ENCODE measurements at regions not wholly inside any gene's neighbourhood (a gene's known extent, or its start where the extent isn't known, plus 50 kb on each side); places are given as distances from the start of the nearest gene placed in this dataset.

- intact Hi-C loops (cut with micrococcal nuclease): no loop called here
- H2AFZ ChIP-seq (ENCODE audit: insufficient read depth, low read depth, low read length, poor library complexity, severe bottlenecking): no peak overlapping the region
- peaks cover 17% of the 10 kb centered on the region for H3K27me3 Mint-ChIP-seq
- no peak overlapping the region for H3K4me3 ChIP-seq (ENCODE audit: control extremely low read depth in 1 of 5, extremely low read depth in 1 of 5, insufficient read depth in 1 of 5, low read depth in 2 of 5, low read length in 4 of 5)
- DNase-seq (no peak), ATAC-seq (ENCODE audit: low read depth) (no peak)
- no peak overlapping the region for H3K4me2 ChIP-seq (replicated peaks; ENCODE audit: low read depth, low read length, poor library complexity, severe bottlenecking)
- no peak overlapping the region for H3K27ac ChIP-seq (ENCODE audit: low read length in 2 of 2)
- ChIA-PET POLR2A (no interaction called here), CTCF (no interaction called here)
- no peak overlapping the region for H3K4me3 Mint-ChIP-seq
- WGBS (ENCODE audit: insufficient coverage): no CpG with 5 or more reads among the region's 1 CpG
- H3K79me2 ChIP-seq (ENCODE audit: control insufficient read depth, insufficient read depth, low read length): no peaks in the 10 kb centered on the region
- H3K36me3 ChIP-seq (replicated peaks in 1 of 2; ENCODE audit: control extremely low read depth in 1 of 2, control insufficient read depth in 1 of 2, extremely low read depth in 1 of 2, insufficient read depth in 2 of 2, low read length in 1 of 2): no peaks in the 10 kb centered on the region
- H3K9me3 ChIP-seq (ENCODE audit: control extremely low read depth in 1 of 3, control insufficient read depth in 2 of 3, insufficient read depth in 1 of 3, low read length in 2 of 3): no peaks in the 10 kb centered on the region
- no peaks in the 10 kb centered on the region for H3K4me1 Mint-ChIP-seq
- H3K27ac Mint-ChIP-seq: no peak overlapping the region
- no peaks in the 10 kb centered on the region for H3K9me3 Mint-ChIP-seq (ENCODE audit: insufficient read depth)
- no peaks in the 10 kb centered on the region for H3K4me1 ChIP-seq (ENCODE audit: control insufficient read depth in 2 of 2, insufficient read depth in 2 of 2, low read length in 2 of 2)
- H3K27me3 ChIP-seq (replicated peaks in 1 of 4; ENCODE audit: control extremely low read depth in 1 of 4, control insufficient read depth in 3 of 4, insufficient read depth in 4 of 4, low read length in 3 of 4): no peaks in the 10 kb centered on the region
- H3K9ac ChIP-seq (ENCODE audit: low read length): no peak overlapping the region
- H4K20me1 ChIP-seq (ENCODE audit: control insufficient read depth, insufficient read depth, low read length, poor library complexity, severe bottlenecking): no peaks in the 10 kb centered on the region
- TF ChIP-seq CTCF (IDR thresholded peaks at IDR 0.05): no peak
- no peak for TF ChIP-seq EZH2 (IDR thresholded peaks at IDR 0.05; ENCODE audit: borderline replicate concordance, insufficient read depth, low read depth, low read length, poor library complexity, severe bottlenecking)
These were observed 131.8 kb upstream of the LIMCH1 start for GRCh38 chr4:41406113-41406516.

- POLR2A ChIA-PET: no interaction called here
- H3K4me1 Mint-ChIP-seq: no peaks in the 10 kb centered on the region
These were observed 129.8 kb upstream of the LIMCH1 start for GRCh38 chr4:41408150-41408549.

More at GRCh38 chr4:41408150-41408549, 129.8 kb upstream of the LIMCH1 start:
- no peaks in the 10 kb centered on the region for H4K20me1 ChIP-seq (ENCODE audit: control insufficient read depth, insufficient read depth, low read length, poor library complexity, severe bottlenecking)
- H3K9me3 ChIP-seq (ENCODE audit: control extremely low read depth in 1 of 3, control insufficient read depth in 2 of 3, insufficient read depth in 1 of 3, low read length in 2 of 3): no peaks in the 10 kb centered on the region
- H2AFZ ChIP-seq (ENCODE audit: insufficient read depth, low read depth, low read length, poor library complexity, severe bottlenecking): no peak overlapping the region
- H3K36me3 ChIP-seq (replicated peaks in 1 of 2; ENCODE audit: control extremely low read depth in 1 of 2, control insufficient read depth in 1 of 2, extremely low read depth in 1 of 2, insufficient read depth in 2 of 2, low read length in 1 of 2): no peaks in the 10 kb centered on the region
- no peaks in the 10 kb centered on the region for H3K27me3 ChIP-seq (replicated peaks in 1 of 4; ENCODE audit: control extremely low read depth in 1 of 4, control insufficient read depth in 3 of 4, insufficient read depth in 4 of 4, low read length in 3 of 4)
- CTCF ChIA-PET: no interaction called here
- H3K9ac ChIP-seq (ENCODE audit: low read length): no peak overlapping the region
- no peak for DNase-seq
- H3K27ac ChIP-seq (ENCODE audit: low read length in 2 of 2): no peak overlapping the region
- intact Hi-C loops (cut with micrococcal nuclease): no loop called here
- H3K4me3 Mint-ChIP-seq: no peak overlapping the region
- H3K4me2 ChIP-seq (replicated peaks; ENCODE audit: low read depth, low read length, poor library complexity, severe bottlenecking): no peak overlapping the region
- H3K4me3 ChIP-seq (ENCODE audit: control extremely low read depth in 1 of 5, extremely low read depth in 1 of 5, insufficient read depth in 1 of 5, low read depth in 2 of 5, low read length in 4 of 5): no peak overlapping the region
- no peak for TF ChIP-seq EZH2 (IDR thresholded peaks at IDR 0.05; ENCODE audit: borderline replicate concordance, insufficient read depth, low read depth, low read length, poor library complexity, severe bottlenecking)
- TF ChIP-seq CTCF (IDR thresholded peaks at IDR 0.05): no peak
- no peaks in the 10 kb centered on the region for H3K9me3 Mint-ChIP-seq (ENCODE audit: insufficient read depth)
- H3K79me2 ChIP-seq (ENCODE audit: control insufficient read depth, insufficient read depth, low read length): no peaks in the 10 kb centered on the region
- no peak for ATAC-seq (ENCODE audit: low read depth)
- peaks cover 25% of the 10 kb centered on the region for H3K27me3 Mint-ChIP-seq
- no CpG with 5 or more reads among the region's 1 CpG for WGBS (ENCODE audit: insufficient coverage)
- no peaks in the 10 kb centered on the region for H3K4me1 ChIP-seq (ENCODE audit: control insufficient read depth in 2 of 2, insufficient read depth in 2 of 2, low read length in 2 of 2)
- no peak overlapping the region for H3K27ac Mint-ChIP-seq

Measured in B cell (primary cell).